GM18867 (cell line): ENCODE measurements at regions not wholly inside any gene's neighbourhood (a gene's known extent, or its start where the extent isn't known, plus 50 kb on each side); places are given as distances from the start of the nearest gene placed in this dataset.

ENCODE experiments used
- ATAC-seq: cut with Tn5 transposase; IDR thresholded peaks from one replicate; pipeline ENCODE4 v1.9.1; 2021; ENCODE audit warnings: mild to moderate bottlenecking, moderate library complexity; ENCODE audit not compliant: unreplicated experiment

DNA sequence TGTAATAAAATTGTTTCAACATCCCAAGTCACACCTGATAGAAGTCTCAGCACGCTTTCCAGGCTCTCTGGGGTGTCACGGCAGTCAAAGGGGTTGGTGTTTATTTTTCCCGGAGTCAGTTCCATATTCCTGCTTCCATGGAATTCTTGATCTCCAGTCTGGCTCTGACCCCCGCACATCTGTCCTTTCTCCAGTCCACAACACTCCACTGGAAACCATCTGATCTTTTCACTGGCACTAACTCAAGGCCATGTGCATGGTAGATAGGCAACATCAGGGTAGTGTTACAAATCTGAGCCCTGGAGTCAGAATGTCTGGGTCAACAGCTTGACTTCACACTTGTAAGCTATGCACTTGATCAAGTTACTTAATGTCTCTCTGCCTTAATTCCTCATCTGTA is 176.2 kb downstream of the WDR11 start:
- ATAC-seq = no peak

DNA sequence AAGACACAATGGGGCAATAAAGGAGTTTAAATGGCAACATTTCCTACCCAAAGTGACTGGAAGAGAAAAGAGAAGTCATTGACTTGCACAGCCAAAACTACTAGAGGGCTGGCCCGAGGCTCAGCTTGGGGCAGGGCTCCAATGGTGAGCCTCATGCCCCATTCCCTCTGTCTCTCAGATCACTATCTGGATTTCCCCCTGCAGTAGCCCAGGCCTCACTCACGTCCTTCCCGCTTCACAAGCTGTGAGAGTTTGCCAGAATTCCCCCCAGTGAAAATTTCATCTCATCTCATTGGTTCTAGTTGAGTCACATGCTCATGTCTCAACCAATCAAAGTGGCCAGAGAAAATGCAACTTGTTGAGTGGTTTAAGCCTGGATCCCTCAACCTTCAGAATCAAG is 181.3 kb downstream of the WDR11 start:
- no peak for ATAC-seq

DNA sequence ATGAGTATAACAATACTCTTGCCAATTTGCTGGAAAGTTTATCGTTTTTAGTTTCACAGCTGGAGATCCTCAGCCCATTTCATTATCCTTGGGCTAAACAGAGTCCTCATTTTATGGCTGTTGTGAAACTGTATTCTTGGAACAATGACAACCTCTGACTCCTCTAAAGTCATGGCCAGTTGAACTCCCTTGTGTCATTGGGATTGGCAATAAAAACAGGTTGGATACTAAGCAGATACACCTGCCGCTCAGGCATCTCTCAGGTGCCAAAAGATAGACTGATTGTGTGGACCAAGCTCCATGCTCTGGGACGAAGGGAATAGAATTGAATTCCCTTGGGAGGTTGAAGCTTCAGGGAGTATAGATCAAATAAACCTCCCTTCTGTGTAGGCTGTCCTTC is 182.2 kb downstream of the WDR11 start:
- ATAC-seq = no peak

- ATAC-seq = no peak
Observed at GRCh38 chr10:121036431-121036830, 185.3 kb downstream of the WDR11 start.

DNA sequence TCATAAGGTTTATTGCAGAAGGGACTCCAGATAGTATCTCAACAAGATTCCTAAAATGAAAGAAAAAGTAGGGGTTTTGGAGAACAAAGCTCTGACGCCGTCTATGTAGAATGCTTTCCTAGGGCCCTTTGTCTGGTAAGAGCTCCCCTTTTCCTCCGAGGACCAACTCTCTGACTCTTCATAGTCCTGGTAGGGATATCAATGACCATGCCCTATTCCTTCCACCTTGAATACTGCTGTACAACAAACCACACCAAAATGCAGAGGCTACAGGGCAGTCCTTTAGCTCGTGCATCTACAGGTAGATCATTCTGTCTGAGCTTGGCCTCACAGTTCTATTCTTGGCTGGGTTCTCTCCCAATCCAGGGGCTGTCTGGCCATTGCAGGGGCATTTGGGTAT is 190.3 kb downstream of the WDR11 start:
- no peak for ATAC-seq

DNA sequence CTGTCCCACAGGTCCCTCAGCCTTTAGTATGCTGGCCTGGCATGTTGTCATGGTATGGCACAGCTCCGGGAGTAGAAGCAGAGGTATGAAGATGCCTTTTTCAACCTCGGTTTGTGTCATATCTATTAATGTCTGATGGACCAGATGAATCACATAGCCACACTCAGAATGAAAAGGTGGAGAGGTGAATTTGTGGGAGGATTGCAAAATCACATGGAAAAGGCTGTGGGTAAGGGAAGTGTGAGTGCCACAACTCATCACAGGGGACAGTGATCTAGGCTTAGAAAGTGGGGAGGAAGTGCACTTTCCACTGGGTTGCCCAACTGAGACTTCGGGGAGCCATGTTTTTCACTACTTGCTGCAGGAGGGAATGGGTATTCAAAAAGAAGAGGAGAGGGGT is 190.7 kb downstream of the WDR11 start:
- no peak for ATAC-seq

GRCh38 chr10:121042342-121042741 is 191.2 kb downstream of the WDR11 start:
- no peak for ATAC-seq

GRCh38 chr10:121043124-121043849 is 192.1 kb downstream of the WDR11 start:
- no peak for ATAC-seq

GRCh38 chr10:121048749-121049148 is 197.6 kb downstream of the WDR11 start:
- no peak for ATAC-seq

DNA sequence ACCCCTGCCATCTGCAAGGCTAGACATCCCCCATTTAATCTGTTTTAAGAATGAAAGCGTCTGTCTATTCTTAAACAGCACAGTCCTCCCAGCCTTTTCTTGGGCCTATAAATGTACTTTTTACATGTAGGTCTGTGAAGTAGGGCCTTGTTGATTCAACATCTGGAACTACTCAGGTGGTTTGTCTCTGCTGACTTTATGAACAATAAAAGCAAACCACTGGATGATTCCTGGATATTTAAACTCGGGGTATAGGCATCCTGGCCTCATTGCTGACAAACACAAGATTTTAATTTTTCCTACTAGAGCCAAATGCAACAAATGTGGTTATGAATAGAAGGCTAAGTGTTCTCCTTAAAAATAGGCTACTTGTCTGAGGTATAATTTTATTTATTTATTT is 198.3 kb downstream of the WDR11 start:
- ATAC-seq = no peak

DNA sequence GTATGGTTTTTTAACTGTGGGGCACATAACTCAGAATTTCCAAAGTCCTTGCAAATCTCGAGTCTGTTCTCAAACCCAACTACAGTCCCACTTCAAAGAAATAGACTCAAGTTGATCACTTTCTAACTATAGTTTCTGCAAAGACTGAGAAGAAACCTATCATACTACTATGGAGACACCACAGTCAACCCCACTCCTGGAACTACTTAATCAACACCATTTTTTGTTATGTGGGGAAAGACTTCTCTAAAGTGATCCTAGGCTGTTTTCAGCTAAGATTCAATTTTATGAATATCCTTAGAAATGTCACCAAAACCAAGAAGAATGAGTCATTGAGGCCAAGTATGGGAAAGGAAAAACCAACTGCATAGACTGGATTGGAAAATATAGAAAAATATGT is 198.8 kb downstream of the WDR11 start:
- no peak for ATAC-seq

GRCh38 chr10:121051171-121051570 is 200.0 kb downstream of the WDR11 start:
- no peak for ATAC-seq

DNA sequence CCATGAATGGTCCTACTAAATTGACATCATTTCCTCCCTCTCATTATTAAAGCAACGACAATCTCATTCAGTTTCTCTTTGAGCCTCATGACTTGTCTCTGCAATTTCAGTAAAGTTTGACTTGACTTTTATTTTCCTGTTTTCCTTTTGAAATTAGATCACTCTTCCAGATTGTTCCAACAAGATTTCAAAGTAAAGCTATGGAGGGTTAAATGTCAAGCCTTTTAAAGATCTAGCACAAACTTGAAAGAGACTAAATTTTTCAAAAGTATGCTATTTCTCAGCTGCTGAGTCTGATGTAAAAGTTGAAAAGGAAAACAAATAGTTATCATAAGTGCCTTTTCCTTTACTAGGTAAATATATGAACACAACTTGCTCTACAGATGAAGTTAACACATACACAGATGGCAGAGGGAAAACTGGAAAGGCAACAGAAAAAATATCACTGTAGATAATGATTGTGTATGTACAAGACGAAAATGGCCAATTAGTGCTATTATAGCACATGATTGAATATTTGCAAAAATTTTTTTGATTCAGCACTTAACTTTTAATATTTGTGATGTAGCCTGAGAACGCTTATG is 200.6 kb downstream of the WDR11 start:
- no peak for ATAC-seq

- no peak for ATAC-seq
Observed at GRCh38 chr10:121053151-121053550, 202.0 kb downstream of the WDR11 start.

- no peak for ATAC-seq
Observed at GRCh38 chr10:121054874-121055273, 203.7 kb downstream of the WDR11 start.

GRCh38 chr10:121057269-121057668 is 206.1 kb downstream of the WDR11 start:
- no peak for ATAC-seq

DNA sequence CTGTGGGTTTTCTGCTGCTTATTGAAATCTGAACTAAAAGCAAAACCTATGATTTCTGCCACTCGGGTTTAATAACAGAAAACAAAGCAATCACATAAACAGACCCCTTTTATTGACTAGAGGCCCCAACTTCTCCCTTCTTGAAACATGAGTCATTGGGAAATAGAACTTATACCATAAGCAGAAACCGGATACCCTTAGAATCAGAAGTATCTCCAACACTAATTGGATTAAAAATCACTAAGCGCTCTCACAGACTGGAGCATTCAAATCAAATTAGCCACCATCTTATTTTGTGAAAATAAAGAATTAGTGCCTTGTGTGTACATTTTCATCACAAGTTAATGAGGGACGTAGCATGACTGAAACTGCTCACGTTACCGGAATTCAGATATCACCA is 206.9 kb downstream of the WDR11 start:
- no peak for ATAC-seq

- ATAC-seq = no peak
Observed at GRCh38 chr10:121059351-121059750, 208.2 kb downstream of the WDR11 start.

DNA sequence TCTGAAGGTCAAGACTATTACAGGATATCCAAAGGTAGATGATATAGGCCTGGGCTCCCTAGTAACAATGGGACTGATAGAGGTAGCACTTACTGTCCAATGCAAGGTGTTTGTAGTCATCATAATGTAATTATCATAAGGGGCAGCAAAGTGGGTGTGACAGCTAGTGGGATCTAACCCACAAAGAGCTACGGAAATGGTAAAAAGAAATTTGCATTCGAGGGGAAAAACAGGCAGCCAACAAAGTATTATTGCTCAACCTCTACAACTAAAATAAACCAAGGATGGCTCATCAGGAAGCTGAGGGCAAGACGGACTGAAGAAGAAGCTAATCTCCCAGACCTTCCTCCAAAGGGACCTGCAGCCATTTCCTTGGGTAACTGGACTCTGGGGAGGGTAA is 211.0 kb downstream of the WDR11 start:
- ATAC-seq = no peak

DNA sequence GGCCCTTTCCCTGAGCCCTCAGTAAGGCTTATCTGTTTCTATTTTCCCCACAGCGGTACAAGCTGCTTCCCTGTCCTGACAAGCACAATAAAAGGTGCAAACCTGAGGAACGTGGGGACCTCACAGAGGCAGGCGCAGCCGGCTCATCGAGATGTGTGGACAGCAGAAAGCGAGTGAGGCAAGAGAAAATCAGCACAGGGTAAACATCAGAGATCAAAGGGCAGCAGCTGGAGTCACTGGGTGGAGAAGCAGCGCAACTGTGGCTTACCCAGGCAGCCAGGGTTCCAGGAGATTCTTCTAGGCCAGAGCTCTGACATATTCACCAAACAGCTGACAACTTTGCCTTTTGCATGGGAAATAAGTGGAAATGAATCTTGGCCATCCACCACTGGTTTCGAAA is 212.6 kb downstream of the WDR11 start:
- ATAC-seq = no peak

GRCh38 chr10:121064491-121064890 is 213.3 kb downstream of the WDR11 start:
- ATAC-seq = no peak

DNA sequence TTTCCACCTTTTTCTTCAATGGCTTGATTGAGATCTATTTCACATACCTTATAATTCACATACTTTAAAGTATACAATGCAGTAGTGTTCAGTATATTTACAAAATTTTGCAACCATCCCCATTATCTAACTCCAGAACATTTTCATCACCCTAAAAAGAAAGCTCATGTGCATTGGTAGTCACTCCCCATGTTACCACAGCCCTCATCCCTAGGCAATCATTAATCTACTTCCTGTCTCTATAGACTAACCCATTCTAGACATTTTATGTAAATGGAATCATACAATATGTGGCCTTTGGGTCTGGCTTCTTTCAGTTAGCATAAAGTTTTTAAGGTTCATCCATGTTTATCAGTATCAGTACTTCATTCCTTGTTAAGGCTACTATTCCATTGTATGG is 214.2 kb downstream of the WDR11 start:
- ATAC-seq = no peak
